B cell (primary cell): ENCODE measurements at regions not wholly inside any gene's neighbourhood (a gene's known extent, or its start where the extent isn't known, plus 50 kb on each side); places are given as distances from the start of the nearest gene placed in this dataset.

Experiments
- EZH2 ChIP-seq: IDR thresholded peaks from 2 replicates; pipeline ENCODE4 v1.6.1; 2012; ENCODE audit warnings: borderline replicate concordance, low read depth, mild to moderate bottlenecking, moderate library complexity, low read length; ENCODE audit not compliant: insufficient read depth, poor library complexity, severe bottlenecking
- TF ChIP-seq, protein P1 (sequence below): fragments of 200-600 bp; IDR thresholded peaks from one replicate; pipeline ENCODE4 v1.8.0; 2022; ENCODE audit warnings: antibody characterized with exemption, mild to moderate bottlenecking

DNA sequence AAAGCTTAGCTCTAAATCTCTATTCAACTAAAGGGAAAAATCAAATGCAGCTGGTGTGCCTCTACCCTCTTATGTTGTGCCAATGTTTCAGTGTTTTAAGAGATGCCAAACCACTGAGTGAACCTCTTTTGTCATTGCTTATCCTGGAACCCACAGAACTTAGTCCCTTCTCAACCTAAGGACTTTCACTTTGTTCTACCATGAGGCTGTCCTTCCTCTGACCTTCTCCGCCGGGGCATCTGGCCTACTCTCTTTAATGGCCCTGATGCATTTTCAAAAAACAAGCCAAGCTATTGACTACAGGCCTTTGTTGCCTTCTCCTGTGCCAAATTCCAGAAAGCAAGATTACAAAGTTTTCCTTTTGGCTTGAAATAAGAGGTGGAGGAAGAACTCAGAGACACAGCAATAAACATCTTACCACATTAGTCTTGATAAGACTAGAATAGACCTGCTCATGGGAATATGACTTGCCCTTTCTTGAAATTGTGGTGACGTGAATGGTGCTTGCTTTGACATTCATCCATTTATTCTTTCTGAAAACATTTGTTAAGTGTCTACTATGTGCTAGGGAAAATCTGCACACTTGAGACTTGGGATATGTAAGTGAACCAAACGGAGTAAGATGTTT lies 253.2 kb upstream of the SMIM30 start:
- TF ChIP-seq, protein P1, sequence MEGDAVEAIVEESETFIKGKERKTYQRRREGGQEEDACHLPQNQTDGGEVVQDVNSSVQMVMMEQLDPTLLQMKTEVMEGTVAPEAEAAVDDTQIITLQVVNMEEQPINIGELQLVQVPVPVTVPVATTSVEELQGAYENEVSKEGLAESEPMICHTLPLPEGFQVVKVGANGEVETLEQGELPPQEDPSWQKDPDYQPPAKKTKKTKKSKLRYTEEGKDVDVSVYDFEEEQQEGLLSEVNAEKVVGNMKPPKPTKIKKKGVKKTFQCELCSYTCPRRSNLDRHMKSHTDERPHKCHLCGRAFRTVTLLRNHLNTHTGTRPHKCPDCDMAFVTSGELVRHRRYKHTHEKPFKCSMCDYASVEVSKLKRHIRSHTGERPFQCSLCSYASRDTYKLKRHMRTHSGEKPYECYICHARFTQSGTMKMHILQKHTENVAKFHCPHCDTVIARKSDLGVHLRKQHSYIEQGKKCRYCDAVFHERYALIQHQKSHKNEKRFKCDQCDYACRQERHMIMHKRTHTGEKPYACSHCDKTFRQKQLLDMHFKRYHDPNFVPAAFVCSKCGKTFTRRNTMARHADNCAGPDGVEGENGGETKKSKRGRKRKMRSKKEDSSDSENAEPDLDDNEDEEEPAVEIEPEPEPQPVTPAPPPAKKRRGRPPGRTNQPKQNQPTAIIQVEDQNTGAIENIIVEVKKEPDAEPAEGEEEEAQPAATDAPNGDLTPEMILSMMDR: no peak
- TF ChIP-seq EZH2: no peak
